ENCODE measurements at regions not wholly inside any gene's neighbourhood (a gene's known extent, or its start where the extent isn't known, plus 50 kb on each side); places are given as distances from the start of the nearest gene placed in this dataset.

DNA sequence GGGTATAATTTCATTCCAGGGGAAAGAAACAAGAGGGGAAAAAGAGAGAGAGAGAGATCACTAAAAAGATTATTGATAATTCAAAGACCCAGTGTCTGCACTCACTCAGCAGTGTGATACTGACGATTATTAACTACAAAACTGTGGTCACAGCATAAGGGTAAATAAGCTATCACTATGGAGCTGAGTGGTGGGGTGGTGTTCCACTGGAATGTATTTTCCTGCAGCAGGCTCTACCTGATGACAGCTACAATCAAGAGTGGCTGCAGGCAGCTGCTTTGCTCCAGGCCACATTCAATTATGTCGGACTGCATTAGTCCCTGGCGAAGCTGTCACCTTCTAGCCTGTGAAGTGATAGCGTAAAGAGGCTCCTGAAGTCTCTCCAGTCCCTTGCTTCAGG lies 122.2 kb upstream of the TFAP2D start:
- no peak for DNase-seq (ENCODE audit: low read depth in 4 of 4, low spot score in 3 of 4)

DNA sequence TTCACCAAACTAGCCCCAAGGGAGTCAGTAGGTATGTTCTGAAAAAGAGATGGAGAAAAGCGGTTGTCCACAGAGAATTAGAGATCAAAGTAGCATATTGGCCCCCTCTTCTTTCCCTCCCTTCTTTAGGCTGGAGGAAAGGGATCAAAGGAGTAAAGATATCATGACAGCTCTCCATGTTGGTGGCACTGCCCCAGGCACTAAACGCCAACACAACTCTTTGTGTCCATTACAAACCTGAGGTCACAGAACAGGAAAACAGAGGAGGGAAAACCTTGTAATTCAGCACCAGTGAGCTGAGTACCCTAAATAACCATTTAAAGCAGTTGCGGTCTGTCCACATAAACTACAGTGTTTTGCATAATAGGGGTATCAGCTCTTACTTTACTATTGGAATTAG lies 113.0 kb upstream of the TFAP2D start:
- no peak for DNase-seq (ENCODE audit: low read depth in 4 of 4, low spot score in 3 of 4)

DNA sequence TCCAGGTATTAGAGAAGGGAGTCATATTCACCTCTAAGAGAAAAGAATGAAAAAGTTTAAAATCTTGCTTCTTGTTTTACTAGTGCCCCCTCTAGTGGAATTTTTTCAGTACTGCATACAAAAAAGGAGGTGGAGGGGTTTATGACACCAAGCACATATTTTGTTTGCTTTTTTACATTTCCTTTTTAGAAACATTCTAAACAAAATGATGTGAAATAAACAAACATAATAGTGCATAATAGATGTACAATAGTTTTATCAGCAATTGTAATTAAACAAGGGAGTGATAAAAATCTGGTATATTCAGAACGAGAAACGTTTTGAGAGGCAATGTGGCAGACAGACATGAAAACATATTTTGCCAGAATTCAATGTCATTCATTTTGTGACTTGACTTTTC lies 111.0 kb upstream of the TFAP2D start:
- DNase-seq (ENCODE audit: low read depth in 4 of 4, low spot score in 3 of 4), result peak in 3 of 4 donors; percentile 14 to 28 (median 18)

DNA sequence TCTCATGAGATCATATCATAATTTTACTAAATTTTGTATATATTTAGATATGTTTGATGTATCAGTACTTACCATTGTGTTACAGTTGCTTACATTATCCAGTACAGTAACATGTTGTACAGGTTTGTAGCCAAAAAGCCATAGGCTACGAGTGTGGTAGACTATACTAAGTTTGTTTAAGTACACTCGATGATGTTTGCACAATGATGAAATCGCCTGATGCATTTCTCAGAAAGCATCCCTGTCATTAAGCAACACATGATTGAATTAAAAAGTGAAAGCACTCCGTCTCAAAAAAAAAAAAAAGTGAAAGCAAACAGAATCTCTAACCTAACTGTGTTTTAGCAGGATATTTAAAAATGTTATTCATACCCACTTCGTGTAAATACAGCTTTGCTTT lies 104.9 kb upstream of the TFAP2D start:
- DNase-seq (ENCODE audit: low read depth in 4 of 4, low spot score in 3 of 4), result no peak

DNA sequence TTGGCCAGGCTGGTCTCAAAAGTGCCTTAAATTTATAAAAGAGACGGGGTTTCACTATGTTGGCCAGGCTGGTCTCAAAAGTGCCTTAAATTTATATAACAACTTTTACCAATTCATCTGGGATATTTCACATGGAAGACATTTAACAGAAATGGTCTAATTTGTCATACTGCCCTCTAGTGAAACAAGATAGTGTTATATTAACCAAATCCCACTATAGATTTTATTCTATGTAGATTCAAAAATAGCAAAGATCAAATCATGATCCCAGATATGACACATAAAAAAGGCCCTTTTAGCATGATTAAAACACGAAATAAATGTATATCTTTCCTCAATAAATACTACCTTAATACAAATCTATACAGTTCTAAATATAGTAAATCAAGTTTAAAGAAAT lies 102.8 kb upstream of the TFAP2D start:
- no peak for DNase-seq (ENCODE audit: low read depth in 4 of 4, low spot score in 3 of 4)

DNA sequence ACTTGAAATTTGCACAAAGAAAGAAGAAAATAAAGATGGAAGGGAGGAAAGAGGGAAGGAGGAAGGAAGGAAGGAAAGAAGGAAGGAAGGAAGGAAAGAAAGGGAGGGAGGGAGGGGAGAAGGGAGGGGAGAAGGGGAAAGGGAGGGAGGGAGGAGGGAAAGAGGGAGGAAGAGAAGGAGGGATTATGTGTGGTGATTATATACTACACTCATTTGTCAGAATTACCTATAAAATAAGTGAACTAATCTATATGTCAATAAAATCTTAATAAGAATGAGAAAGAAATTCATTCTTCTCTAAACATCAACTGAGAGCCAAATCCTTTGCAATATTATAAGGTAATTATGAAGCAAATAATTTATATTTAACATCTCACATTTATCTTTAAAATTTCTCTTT lies 77.9 kb upstream of the TFAP2D start:
- DNase-seq (ENCODE audit: low read depth in 4 of 4, low spot score in 3 of 4), result no peak

DNA sequence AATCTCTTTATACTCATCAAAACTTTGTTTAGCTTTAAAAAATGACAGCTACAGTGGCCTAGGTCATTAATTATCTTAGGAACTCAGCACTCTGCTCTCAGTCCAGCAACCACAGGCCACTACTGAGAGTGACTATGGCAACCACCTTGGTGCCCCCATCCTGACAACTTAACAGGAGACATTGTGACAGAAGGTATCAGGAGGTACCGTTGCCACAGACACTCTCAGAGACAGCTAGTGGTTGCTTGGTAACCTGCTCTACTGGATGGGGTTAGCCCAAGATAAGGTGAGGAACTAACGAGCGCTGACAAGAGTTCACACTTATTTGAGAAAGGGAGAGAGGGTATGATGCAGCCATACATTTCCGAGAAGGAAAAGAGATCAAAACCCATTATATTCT lies 76.1 kb upstream of the TFAP2D start:
- DNase-seq (ENCODE audit: low read depth in 4 of 4, low spot score in 3 of 4), result no peak

DNA sequence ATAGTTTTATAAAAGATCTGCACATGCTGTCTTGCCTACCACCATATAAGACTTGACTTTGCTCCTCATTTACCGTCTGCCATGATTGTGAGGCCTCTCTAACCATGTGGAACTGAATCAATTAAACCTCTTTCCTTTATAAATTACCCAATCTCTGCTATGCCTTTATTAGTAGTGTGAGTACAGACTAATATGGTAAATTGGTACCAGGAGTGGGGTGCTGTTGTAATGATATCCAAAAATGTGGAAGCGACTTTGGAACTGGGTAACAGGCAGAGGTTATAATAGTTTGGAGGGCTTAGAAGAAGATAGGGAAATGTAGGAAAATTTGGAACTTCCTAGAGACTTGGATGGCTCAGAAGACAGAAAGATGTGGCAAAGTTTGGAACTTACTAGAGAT lies 64.2 kb upstream of the TFAP2D start:
- no peak for DNase-seq (ENCODE audit: low read depth in 4 of 4, low spot score in 3 of 4)

DNA sequence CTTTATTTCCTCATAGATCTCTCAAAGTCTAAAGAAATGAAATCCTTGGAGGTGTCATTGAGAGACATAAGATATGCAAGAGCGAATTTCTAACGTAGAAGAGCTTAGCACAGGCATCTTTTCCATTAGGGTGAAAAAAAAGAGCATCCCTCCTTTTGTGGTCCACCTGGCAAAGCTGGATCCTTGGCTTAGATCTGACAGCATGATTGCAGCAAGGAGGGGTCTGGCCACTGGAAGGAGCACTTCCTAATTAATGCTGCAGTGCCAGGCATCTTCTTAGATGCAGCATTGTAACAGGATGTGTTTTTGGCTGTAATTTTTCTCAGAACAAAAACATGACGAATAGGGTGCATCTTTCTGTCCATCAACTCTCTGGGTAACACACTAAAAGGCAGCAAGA lies 60.1 kb upstream of the TFAP2D start:
- no peak for DNase-seq (ENCODE audit: low read depth in 4 of 4, low spot score in 3 of 4)

DNA sequence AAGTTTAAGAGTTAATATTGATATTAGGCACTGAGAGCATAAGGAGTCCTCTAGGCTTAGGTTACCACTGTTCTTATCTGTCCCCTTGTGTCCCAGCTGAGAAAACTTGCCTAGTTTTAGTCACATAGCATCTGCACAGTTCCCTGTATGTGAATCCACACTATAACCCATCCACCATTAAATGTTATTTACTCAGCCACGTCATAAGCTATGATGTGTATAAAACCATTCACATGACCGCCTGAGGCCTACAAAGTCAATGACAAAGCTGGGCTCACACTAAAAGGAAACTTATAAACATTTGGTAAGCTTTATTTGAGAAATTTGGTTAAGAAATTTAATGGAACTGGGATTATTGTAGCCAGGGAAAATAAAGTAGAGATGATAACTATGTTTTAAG lies 59.2 kb upstream of the TFAP2D start:
- no peak for DNase-seq (ENCODE audit: low read depth in 4 of 4, low spot score in 3 of 4)

DNA sequence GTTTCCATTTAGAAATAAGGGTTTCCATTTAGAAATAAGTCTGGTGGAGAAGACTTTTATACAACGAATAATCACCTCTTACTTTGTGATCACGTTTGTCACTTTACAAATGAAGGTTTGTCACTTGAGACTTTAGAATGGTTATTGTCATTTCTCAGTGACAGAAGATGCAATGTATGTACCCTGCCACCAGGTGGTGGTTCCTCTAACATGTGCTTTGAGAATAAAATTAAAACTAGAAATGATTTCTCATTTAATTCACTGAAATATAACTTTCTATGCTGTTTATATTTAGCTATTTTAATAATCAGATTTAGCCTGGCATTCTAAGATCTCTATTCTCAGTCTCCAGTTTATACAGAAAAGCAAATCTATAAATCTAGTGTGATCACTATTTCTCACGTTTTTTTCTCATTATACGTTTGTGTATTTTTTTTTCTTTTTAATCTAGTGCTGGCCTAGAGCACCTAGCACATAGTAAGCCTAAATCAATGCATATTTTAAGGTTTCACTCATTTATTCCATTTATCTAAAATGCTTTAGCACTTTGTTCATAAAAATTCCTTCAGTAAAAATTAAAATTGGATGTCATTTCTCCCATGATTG lies 57.4 kb upstream of the TFAP2D start:
- no peak for DNase-seq (ENCODE audit: low read depth in 4 of 4, low spot score in 3 of 4)

DNA sequence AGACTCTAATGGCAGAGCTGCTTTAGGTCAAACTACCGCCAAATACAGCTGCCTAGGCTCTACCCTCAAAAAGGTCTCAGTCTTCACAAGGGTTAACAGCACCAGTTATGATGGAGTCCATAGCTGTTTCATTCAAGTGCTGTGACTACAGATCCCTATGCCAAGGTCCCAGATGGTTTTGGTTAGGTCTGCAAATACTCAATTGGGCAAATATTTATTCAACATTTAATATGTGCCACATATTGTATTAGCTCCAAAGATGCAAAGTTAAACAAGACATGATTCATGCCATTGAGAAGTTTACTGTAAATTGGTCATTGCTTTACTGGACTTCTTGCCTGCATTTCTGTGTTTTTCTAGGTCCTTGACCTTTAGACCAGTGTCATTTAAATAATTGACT lies 55.8 kb upstream of the TFAP2D start:
- DNase-seq (ENCODE audit: low read depth in 4 of 4, low spot score in 3 of 4), result no peak

DNA sequence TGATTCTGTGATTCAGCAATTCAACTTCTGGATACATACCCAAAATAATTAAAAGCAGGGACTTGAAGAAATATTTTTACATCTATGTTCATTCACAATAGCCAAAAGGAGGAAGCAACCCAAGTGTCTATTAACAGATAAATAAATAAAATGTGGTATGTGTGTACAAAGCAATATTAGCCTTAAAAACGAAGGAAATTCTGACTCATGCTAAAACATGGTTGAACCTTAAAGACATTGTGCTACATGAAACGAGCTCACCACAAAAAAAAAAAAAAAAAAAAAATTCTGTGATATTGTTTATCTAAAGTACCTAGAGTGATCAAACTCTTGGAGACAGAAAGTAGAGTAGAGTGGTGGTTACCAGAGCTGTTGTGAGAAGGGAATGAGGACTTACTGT lies 54.8 kb upstream of the TFAP2D start:
- no peak for DNase-seq (ENCODE audit: low read depth in 4 of 4, low spot score in 3 of 4)

DNA sequence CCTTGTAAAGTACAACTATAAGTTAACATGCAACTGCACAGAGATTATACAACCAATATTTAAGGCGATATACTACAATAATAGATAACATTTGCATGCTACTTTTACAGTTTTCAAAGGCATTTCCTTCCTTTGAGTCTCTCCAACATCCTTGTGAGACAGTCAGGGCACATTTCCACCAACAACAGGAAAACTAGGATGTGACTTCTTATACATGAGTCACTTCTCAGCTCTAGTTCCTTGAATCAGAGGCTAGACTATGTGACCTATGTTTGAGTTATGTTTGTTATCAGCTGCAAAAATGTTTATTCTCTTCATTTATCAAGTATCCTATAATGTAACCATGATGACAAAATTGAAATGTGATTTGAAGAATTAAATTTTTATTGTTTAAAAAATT lies 51.7 kb upstream of the TFAP2D start:
- no peak for DNase-seq (ENCODE audit: low read depth in 4 of 4, low spot score in 3 of 4)

All from right renal pelvis (tissue), 4 donors.